Lower leg skin (tissue), 4 donors: ENCODE measurements at regions not wholly inside any gene's neighbourhood (a gene's known extent, or its start where the extent isn't known, plus 50 kb on each side); places are given as distances from the start of the nearest gene placed in this dataset.

Source experiments
- DNase-seq, 2 donors: peaks; one replicate each; pipeline ENCODE4 v3.0.0-alpha.2; 2019; ENCODE audit warnings: low spot score in 2 of 2
- H3K4me3 ChIP-seq: fragments of 200-600 bp; sonication (generic); 2 replicates; pipeline ENCODE4 v1.5.1; 2017; ENCODE audit warnings: mild to moderate bottlenecking, low read depth; ENCODE audit not compliant: poor library complexity, severe bottlenecking
- CTCF ChIP-seq, 3 donors: fragments of 450-650 bp; IDR thresholded peaks; one replicate each; pipeline ENCODE4 v1.5.1; 2016; ENCODE audit warnings: antibody characterized with exemption in 3 of 3, mild to moderate bottlenecking in 3 of 3, moderate library complexity in 2 of 3
- POLR2A ChIP-seq, 2 donors: fragments of 450-650 bp; IDR thresholded peaks; one replicate each; pipeline ENCODE4 v1.6.1; 2016 to 2017; ENCODE audit warnings: antibody characterized with exemption in 2 of 2, mild to moderate bottlenecking in 1 of 2, moderate library complexity in 1 of 2
- WGBS, 2 donors: methylation state at CpG; one replicate each; pipeline ENCODE4 v1.1.5; 2018; 5-methylcytosine and 5-hydroxymethylcytosine counted together
- intact Hi-C: fragments of 100-400 bp; cut with DNase I; formaldehyde crosslinking; loops from one replicate; pipeline ENCODE4 v1.15.0; 2023; ENCODE audit warnings: low total_unique reads

GRCh38 chr3:94303897-94304296 is 241.0 kb downstream of the NSUN3 start:
- TF ChIP-seq POLR2A (IDR thresholded peaks at IDR 0.05) (no peak), CTCF (IDR thresholded peaks at IDR 0.05) (no peak)
- DNase-seq, result no peak
- intact Hi-C loops, result no loop called here
- no peak overlapping the region for H3K4me3 ChIP-seq
- 21 to 26% methylated on average over 3 of the region's 3 CpGs for WGBS, 2 donors

GRCh38 chr3:94304954-94305353 is 242.1 kb downstream of the NSUN3 start:
- H3K4me3 ChIP-seq, result no peak overlapping the region
- TF ChIP-seq CTCF (IDR thresholded peaks at IDR 0.05) (no peak), POLR2A (IDR thresholded peaks at IDR 0.05) (no peak)
- DNase-seq, result no peak
- WGBS, 2 donors, result 38 to 42% methylated on average over 5 of the region's 5 CpGs
- intact Hi-C loops, result no loop called here

- H3K4me3 ChIP-seq, result no peak overlapping the region
- TF ChIP-seq CTCF (IDR thresholded peaks at IDR 0.05) (no peak), POLR2A (IDR thresholded peaks at IDR 0.05) (no peak)
- DNase-seq, result no peak
- 50 to 53% methylated on average over 16 of the region's 16 CpGs for WGBS, 2 donors
- intact Hi-C loops, result no loop called here
Observed at GRCh38 chr3:94305835-94306611, 243.2 kb downstream of the NSUN3 start.

- intact Hi-C loops, result no loop called here
- no peak overlapping the region for H3K4me3 ChIP-seq
- DNase-seq, result no peak
- TF ChIP-seq CTCF (IDR thresholded peaks at IDR 0.05) (no peak), POLR2A (IDR thresholded peaks at IDR 0.05) (no peak)
Observed at GRCh38 chr3:94307588-94307987, 244.7 kb downstream of the NSUN3 start.

GRCh38 chr3:94308767-94309166 is 245.9 kb downstream of the NSUN3 start:
- no peak for DNase-seq
- no peak for TF ChIP-seq POLR2A (IDR thresholded peaks at IDR 0.05)
- TF ChIP-seq CTCF (IDR thresholded peaks at IDR 0.05), result no peak
- H3K4me3 ChIP-seq, result no peak overlapping the region
- intact Hi-C loops, result no loop called here
- 76% methylated on average over 1 of the region's 1 CpG for WGBS, 2 donors
